HG02798 (cell line): ENCODE measurements at regions not wholly inside any gene's neighbourhood (a gene's known extent, or its start where the extent isn't known, plus 50 kb on each side); places are given as distances from the start of the nearest gene placed in this dataset.

Experiments
- ATAC-seq: cut with Tn5 transposase; IDR thresholded peaks from one replicate; pipeline ENCODE4 v1.9.1; 2021; ENCODE audit warnings: mild to moderate bottlenecking; ENCODE audit not compliant: unreplicated experiment, poor library complexity

DNA sequence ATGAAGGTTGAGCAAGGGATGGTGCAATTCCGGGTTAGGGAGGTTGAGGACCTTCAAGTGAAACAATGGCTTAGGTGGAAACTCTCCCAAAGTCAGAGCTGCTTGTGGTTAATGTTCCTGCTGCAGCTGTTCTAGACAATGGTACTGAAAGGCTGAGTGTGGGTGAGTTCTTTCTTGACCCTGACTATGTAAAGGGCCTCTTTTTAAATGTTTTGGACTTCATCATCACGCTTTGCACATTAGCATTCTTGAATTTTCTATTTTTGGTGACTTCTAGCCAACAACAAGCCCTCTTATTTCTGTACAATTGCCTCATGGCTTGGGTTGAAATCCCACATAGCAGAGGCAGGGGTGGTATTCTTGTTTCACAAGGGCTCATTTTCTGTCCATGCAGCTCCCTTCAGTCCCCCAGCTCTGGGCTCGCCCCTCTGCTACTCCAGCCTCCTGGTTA, 136.3 kb upstream of the ANKRD55 start:
- ATAC-seq = no peak

DNA sequence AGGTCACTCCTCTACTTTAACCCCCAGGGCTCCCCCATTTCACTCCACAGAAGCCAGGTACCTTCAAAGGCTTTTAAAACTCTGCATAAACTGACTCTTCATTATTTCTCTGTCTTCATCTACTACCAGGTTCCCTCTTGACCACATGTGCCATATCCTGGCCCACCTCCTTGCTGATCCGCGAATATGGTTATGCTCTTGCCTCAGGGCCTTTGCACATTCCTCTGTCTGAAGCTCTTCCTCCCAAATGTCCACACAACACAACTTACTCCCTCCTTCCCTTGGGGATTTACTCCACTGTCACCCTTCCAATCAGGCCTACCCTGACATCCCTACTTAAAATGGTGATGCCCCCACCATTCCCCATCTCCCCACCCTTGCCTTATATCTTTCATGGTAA, 134.6 kb upstream of the ANKRD55 start:
- ATAC-seq = no peak

DNA sequence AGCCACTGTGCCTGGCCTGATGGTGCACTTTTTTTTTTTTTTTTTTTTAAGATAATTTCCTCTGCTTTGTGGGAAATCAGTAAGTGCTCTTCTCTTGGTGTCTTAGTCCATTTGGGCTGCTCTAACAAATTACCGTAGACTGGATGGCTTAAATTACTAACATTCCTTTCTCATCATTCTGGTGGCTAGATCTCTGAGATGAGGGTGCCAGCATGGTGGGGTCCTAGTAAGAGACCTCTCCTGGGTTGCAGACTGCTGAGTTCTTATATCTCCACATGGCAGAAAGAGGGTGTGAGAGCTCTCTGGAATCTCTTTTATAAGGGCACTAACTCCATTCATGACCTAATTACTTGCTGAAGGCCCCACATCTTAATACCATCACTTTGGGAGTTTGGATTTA, 133.9 kb upstream of the ANKRD55 start:
- ATAC-seq = no peak

DNA sequence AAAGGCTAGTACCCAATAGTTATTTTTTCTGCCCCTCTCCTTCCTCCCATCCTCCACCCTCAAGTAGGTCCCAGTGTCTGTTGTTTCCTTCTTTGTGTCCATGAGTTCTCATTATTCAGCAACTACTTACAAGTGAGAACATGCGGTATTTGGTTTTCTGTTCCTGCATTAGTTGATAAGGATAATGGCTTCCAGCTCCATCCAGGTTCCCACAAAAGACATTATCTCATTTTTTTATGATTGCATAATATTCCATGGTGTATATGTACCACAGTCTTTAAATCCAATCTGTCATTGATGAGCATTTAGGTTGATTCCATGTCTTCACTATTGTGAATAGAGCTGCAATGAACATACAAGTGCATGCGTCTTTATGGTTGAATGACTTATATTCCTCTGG, 128.3 kb upstream of the ANKRD55 start:
- ATAC-seq = no peak

GRCh38 chr5:56360816-56361215, 127.7 kb upstream of the ANKRD55 start:
- no peak for ATAC-seq

- no peak for ATAC-seq
Observed at GRCh38 chr5:56359809-56360685, 126.9 kb upstream of the ANKRD55 start.

GRCh38 chr5:56358703-56359681, 125.9 kb upstream of the ANKRD55 start:
- ATAC-seq = no peak

DNA sequence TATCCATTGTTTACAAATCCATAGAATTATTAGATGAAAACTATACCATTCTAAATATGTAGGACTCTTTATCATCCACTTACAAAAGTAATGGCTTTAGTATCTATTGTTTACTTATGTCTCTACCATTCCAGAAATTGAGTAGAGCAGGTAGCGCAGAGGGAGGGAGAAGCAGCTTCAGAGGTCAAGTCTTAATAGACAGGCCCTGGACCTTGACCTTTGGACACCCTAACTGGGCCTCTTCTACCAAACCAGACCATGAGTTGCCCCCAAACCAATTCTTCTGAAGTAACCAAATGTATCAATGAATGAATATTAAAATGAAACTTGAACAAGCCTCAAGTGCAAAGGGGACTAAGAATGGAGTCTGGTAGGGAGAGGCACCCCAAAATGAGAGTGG, 124.9 kb upstream of the ANKRD55 start:
- ATAC-seq = no peak

DNA sequence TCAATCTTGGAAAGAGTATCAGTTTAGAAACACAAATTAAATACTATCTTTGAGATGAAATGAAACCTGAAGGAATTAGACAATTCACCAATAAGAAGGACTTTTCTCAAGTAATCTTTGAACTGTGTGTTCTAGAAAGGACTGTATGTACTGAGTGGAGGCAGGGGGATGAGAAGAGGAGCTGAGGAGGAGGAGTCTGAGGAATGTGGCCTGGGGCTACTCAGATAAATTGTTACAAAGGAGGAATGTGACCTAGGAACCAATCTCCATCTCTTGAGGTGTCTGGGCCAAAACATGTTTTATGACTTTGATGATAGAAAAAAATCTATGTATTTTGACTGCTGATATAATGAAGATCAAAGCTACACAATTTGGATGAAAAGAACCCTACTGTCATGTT, 124.3 kb upstream of the ANKRD55 start:
- no peak for ATAC-seq

- ATAC-seq = no peak
Observed at GRCh38 chr5:56356836-56357160, 123.7 kb upstream of the ANKRD55 start.

GRCh38 chr5:56356121-56356835, 123.1 kb upstream of the ANKRD55 start:
- ATAC-seq = no peak

DNA sequence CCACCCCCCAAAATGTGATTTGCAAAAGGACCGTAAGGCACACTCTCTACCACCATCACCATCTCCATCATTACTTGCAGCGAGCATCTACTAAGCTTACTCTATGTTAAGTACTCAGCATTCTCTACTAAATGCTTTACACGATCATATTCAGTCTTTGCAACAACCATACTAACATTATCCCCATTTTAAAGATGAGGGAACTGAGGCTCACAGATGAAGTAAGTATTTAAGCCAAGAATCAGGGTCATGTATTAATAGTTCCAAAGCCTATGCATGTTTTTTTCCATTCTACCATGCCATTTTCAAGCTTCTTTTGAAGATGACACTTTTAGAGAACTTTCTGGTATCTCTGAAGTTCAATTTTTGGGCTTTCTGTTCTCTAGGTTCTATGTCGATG, 121.7 kb upstream of the ANKRD55 start:
- ATAC-seq = no peak

GRCh38 chr5:56352808-56353590, 119.9 kb upstream of the ANKRD55 start:
- ATAC-seq = no peak

- no peak for ATAC-seq
Observed at GRCh38 chr5:56350597-56351170, 117.6 kb upstream of the ANKRD55 start.

DNA sequence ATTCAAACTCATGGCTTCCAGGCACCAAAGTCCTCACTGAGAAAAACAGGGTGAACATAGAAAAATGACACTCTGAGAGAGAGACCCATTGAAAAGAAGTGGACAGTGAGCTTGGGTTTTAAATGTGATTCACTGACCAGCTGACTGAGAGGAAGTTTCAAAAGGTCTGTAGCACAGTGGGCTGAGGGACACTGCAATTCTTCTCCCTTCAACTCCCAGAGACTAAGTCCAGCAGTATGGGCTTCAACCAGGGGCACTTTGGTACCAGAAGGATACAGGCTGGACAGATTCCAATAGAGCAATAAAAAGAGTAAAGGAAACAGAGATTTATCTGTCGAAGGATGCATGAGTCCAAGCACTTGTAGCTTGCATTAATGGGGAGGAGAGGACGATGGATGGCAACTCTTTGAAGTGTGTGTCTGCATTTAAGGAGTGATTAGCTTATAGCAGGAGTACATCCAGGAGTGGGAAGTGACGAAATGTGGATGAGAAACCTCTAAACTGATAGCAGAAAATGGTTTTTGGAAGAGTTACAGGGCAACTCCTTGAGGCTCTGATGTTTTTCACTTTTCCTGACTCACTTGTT, 117.0 kb upstream of the ANKRD55 start:
- ATAC-seq = no peak

- ATAC-seq = no peak
Observed at GRCh38 chr5:56349461-56349860, 116.3 kb upstream of the ANKRD55 start.

DNA sequence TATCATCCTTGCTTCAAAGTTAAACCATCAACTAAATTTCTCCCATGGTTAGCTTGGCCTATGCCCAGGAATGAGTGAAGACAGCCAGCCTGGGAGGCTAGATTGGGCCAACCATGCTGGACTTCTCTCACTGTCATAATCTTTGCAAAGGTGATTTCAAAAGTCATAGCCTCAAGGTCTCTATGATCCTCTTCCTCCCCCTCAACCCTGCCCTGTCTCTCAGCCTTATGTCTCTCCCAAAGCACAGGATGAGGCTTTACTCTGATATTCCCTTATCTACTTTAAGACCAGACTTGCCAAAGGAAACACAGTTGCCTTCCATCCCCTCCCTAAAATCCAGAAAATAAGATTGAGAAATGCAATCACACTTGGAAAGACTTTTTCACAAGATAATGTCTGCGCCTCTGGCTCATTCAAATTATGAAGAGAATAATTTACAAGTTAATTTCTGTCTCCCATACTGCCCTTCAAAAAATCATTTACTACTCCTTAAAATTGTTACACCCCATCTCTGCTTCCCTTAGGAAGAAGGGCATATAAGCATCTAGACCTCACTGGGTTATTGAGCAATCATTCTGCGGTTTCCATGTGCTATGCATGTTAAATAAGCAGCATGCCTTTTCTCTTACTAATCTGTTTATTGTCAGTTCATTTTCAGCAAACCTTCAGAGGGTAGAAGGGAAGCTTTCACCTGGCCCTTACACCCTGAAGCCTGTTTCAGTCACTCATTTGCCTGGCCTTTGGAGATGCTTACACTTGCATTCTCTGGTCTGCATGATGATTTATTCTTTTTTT, 113.8 kb upstream of the ANKRD55 start:
- ATAC-seq = no peak

DNA sequence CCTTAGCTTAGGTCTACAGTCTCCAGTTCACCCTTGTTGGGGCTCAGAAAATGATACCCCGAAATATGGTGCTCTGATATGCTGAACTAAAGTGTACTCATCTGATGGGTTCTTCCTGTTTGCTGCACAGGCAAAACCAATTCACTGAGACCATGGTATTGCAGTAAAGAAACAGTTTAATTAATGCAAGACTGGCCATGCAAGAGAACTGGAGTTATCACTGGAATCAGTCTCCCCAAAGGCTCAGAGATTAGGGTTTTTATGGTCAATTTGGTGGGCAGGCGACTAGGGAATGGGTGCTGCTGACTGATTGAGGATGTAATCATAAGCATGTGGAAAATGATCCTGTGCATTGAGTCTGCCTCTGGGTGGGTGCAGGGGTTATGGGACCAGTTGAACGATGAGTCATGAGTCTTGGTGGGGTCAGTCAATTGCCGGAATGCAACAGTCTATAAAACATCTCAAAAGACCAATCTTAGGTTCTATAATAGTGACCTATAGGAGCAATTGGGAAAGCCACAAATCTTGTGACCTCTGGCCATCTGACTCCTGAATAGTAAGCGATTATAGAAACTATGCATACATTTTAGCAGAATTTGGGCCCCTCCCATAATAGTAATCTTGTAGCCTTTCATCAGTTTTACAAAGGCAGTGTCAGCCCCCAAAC, 113.0 kb upstream of the ANKRD55 start:
- ATAC-seq = no peak
